ENCODE measurements at regions not wholly inside any gene's neighbourhood (a gene's known extent, or its start where the extent isn't known, plus 50 kb on each side); places are given as distances from the start of the nearest gene placed in this dataset.

DNA sequence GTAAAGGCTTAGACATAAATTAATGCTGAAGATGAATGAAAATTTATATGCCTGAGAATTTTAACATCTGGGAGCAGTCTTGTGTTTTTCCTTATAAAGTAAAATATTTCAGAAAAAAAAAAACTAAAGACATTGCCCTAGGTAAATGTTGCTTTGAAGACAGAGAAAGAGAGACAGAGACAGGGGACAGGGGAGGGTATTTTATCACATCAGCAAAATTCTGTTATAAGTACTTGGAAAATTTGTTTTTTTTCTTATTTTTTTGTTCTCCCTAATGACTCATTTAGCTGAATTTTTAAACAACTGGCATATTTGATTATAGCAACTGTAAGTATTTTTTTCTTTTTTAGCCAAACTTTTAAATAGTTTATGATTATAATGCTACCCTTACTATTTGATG lies 1540.6 kb upstream of the GBE1 start:
- DNase-seq: no peak

GRCh38 chr3:83317605-83318004 lies 1556.2 kb upstream of the GBE1 start:
- no peak for DNase-seq

DNA sequence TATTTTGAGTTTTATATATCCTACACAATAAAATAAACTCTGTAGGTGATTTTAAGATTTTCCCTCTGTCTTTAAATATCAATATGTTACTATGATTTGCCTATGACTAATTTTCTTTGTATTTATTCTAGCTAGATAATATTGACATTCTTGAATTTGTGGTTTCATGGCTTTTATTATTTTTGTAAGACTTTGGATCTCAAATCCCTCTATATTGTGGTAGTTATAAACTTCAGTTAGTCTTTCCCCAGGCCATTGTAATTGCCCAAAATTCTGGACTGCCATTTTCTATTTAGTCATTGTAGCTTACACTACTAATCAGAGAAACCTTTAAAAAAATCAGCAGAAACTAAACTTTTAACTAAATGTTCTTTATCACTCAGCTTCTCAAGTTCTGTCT lies 1559.3 kb upstream of the GBE1 start:
- DNase-seq: no peak

DNA sequence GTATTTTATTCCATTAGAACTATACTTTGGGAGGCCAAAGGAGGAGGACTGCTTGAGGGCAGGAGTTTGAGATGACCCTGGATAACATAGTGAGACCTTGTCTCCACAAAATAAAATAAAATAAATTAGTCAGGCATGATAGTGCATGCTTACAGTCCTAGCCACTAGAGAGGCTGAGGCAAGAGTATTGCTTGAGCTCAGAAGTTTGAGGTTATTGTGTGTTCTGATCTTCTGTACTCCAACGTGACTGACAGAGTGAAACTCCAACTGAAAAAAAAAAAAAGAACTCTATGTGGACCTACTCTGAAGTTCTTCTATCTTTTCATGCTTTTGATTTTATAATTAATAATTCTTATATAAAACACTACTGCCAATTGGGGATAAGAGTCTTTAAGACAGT lies 1560.0 kb upstream of the GBE1 start:
- no peak for DNase-seq

DNA sequence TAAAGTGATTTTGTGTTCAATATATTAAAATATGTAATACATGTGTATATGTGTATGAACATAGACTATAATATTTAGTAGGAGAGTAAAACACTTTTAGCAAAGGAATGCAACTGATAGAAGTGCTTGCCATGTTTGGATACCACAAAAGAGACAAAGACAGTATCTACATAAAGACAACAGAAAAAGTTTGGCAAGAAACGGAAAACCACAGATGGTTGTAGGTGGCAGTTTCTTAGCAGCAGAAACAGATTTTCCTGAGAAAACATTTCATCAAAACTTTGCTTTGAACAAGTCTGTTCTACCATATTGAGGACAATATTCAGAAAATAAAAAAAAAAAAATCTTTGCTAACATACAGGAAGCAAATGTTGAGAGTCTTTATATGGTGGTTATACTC lies 1560.4 kb upstream of the GBE1 start:
- DNase-seq: no peak

DNA sequence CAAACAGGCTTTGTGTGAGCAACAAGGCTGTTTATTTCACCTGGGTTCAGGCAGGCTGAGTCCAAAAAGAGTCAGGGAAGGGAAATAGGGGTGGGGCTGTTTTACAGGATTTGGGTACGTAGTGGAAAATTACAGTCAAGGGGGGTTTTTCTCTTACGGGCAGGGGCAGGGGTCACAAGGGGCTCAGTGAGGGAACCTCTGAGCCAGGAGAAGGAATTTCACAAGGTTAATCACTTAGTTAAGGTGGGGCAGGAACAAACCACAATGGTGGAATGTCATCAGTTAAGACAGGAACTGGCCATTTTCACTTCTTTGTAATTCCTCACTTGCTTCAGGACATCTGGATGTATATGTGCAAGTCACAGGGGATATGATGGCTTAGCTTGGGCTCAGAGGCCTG lies 1592.8 kb upstream of the GBE1 start:
- DNase-seq: no peak

DNA sequence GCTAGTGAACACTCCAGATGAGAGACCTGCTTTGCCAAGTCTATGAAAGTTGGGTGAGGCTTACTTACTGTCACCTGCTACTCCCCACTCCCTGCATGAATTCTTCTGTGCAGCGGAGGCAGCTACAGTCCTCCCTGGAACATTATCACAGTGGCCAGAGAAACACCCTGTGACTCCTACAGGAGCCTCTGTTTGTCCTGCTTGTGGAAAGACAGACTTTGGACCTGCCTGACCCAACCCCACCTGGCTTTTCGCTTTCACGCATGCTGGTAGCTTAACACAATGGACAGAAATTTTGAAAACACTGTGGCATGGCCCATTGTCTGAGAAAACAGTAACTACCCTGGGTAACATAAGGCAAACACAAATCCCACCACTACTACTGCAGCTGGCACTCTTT lies 1565.5 kb upstream of the CADM2 start:
- no peak for DNase-seq

DNA sequence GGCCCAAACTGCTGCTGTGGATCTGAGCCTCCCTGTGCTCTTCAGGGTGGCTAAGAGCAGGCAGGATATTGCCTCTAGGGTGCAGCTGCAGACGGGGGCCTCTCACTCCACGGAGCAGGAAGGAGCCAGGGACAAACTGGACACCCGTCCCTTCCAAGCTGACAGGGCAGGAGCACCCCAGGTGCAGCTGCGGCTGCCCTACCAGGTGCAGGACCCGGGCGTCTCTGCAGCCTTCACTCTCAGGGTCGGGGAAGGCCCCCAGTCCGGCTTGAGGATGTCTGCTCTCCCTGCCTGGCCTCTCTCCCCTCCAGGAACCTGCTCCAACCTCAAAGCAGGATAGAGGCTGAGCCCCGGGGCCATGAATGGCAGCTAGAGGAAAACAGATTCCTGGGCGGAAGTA lies 1554.9 kb upstream of the CADM2 start:
- no peak for DNase-seq

GRCh38 chr3:83426300-83426699 lies 1532.5 kb upstream of the CADM2 start:
- DNase-seq: no peak

DNA sequence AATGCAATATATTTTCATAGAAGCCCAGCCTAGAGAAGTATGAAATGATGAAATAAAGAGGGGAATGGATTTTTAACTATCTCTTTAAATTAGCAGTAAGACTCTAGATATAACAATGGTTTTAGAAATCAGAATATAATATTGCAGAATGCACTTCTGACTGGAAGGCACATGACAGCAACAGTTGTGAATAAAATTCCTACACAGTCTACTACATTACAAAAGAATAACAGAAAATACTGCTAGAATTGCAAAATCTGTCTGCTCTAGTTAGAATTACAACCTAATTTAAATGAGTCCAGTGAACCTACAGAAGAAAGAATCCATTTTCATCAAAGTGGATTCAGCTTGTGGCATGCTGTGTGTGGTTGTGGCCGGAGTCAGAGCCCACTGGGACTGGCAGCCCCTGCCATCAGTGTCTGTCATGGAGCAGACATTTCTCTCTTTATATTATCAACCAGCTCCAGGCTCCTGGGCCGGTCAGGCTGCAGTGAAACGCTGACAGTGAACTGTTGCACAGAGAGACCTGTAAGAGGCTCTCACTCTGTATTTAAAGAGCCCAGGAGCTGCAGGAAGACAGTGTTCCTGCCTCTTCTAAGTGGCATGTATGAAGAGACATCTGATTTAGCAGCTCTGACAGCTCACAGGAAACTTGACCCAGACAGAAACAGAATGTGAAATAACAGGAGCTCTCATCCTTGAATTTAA lies 1523.8 kb upstream of the CADM2 start:
- DNase-seq: no peak

GRCh38 chr3:83438188-83438587 lies 1520.6 kb upstream of the CADM2 start:
- no peak for DNase-seq

DNA sequence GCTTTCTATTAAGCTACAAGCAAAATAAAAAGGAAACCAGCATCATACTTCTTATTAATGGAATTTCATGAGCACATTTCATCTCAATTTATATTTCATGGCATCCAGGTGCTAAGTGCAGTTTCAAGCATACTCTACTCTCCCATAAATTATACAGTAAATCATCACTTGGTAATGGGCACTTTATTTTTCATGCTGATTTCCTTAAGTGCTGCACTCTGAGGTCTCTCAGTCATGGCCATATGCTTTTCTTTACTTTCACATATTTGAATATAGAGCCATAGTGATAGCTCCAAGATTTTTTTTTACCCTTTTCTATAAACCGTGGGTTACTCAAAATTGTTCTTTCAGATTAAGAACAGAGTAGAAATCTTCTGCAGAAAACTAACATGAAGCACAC lies 1505.7 kb upstream of the CADM2 start:
- no peak for DNase-seq

DNA sequence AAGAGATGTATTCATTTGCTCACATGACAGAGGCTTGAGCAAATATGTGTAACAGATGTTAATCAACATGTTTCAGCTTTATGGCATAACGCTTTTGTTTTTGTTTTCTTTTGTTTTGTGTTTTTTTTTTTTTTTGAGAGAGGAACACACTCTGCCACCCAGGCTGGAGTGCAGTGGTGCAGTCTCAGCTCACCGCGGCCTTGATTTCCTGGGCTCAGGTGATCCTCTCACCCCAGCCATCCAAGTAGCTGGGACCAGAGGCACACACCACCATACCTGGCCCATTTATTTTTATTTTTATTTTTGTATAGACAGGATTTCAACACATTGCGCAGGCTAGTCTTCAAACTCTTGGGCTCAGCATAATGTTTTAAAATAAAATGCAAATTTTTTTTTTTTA lies 1504.4 kb upstream of the CADM2 start:
- no peak for DNase-seq

GRCh38 chr3:83457551-83457950 lies 1501.2 kb upstream of the CADM2 start:
- peak; percentile 1 for DNase-seq

DNA sequence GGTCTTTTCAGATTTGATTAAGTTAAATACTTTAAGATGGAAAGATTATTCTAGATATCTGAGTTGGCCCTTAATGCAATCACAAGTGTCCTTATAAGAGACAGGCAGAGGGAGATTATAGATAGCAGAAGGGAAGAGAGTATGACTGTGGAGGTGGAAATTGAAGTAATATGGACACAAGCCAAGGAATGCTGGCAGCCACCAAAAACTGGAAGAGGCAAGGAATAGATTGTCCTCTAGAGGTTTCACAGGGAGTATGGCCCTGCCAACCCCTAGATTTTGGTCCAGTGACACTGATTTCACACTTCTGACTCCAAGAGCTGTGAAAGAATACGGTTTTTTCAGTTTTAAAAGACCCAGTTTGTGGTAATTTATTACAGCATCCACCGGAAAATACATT lies 1498.7 kb upstream of the CADM2 start:
- DNase-seq: no peak

DNA sequence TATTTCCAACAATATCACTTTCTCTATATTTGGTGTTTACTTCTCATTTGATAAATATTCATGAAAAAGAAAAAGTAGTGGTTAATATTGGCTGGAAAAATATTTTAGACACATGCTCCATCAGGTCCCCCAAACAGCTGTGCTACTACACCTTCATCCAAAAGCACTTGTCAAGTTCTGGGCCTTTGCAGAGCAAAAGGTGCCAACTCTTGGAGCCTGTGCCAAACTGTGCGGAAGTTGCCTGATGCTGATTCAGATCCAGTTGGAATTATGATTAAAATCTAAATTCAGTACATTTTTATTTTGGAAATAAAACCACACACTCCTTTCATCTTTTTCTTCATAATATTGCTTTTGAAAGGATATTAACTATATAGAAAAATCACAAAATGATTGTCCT lies 1497.4 kb upstream of the CADM2 start:
- no peak for DNase-seq

GRCh38 chr3:83477563-83477962 lies 1481.2 kb upstream of the CADM2 start:
- DNase-seq: no peak

DNA sequence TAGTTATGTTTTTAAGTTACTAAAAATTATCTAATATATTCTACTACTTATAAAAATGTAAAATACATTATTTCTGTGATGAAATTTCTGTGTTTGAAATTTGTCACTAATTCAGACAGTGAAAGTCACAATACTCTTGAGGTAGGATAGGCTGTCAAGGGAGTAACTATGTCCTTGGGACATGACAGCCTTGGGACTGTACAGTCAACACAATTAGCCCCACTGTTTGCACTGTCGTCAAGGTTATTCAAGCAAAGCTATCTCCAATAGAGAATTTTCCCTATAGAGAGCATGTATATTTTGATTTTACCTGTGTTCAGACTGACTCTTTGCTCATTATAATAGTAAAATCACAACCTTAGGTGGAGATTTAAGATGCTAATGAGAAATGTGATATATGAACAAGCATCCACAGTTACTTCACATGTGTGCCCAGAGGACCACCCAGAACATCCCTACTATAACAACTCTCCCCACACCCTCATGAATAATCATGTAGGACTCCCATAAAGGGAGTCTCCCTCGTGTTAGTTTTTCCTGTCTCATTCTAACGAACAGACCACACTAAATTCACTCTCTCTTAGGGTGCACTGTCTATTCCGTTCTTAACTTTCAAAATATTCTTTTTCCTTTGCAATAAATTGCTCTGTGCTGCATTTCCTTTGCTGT lies 1476.3 kb upstream of the CADM2 start:
- no peak for DNase-seq

GRCh38 chr3:83496462-83496861 lies 1462.3 kb upstream of the CADM2 start:
- no peak for DNase-seq

GRCh38 chr3:83498361-83499016 lies 1460.3 kb upstream of the CADM2 start:
- no peak for DNase-seq

DNA sequence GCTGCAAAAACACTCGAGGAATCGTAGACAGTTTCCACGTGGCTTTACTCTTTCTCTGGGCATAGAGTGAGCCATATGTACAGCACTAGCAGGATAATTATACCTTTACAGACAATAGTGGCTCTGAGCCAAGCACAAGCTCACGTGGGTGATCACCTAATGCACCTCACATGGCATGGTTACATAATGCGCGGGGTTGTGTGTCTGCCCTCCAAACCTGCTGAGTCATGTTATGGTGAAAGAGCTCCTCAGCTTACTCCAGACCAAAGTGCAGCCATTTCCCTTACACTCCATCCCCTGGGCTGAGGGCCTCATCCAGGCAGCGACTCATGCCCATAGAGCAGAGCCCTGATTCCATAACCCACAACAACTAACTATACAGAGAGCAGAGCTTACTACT lies 1458.4 kb upstream of the CADM2 start:
- DNase-seq: no peak

DNA sequence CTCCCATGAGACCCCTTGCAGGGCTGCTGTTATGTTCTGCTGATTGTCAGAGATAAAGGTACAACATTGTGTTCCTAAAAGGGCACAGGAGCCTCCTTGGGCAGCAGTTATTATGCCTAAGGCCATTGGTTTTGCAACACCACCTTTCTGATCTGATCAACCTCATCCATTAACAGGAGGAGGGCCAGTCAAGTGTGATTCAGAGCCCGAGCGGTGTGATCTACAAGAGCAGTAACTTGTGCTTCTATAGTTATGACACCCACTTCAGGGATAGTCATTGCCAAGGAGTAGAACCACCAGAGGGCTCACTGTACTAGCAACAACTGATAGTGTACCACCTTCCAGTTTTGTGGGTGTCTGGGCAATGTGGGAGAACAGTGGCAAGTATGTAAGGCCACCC lies 1457.9 kb upstream of the CADM2 start:
- no peak for DNase-seq

DNA sequence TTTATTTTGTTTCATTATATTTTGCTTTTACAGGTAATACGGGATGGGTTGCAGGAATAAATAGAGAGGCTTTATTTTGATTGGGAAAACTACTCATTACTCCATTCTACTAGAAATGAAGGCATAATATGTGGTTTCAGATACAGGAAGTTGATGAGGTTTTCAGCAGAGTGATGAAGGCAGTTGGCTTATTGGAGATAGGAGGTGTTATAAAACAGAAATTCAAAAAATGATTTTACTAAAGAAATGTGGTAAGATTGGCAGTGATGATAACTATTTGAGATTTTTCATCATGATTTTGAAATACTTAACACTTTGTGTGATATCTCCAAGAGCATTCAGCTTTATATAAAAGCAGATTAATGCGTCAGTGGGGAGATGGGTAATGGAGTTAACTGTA lies 1445.7 kb upstream of the CADM2 start:
- DNase-seq: no peak

DNA sequence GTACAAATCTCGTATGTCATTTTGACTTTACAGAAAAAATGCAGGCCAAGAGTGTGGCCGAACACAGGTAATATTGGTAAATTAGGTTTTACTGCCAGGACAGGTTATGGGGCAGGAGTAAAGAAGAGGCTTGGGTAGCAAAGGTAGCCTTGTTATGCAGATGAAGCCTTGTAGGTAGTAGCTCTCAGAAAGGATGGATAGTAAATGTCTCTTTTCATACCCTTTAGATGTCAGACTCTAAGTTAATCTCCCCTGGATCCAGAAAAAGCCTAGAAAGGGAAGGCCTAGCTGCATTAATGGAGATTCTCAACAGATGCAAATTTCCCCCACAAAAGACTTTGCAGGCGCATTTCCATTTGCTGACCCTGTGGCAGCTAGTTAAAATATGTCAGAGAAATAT lies 1445.1 kb upstream of the CADM2 start:
- DNase-seq: no peak
